HCT116 (cell line): ENCODE measurements at regions not wholly inside any gene's neighbourhood (a gene's known extent, or its start where the extent isn't known, plus 50 kb on each side); places are given as distances from the start of the nearest gene placed in this dataset.

Experiments
- ATAC-seq: fragments of 200-7000 bp; cut with Tn5 transposase; 2 replicates; pipeline ENCODE4 v1.9.1; 2020; ENCODE audit warnings: mild to moderate bottlenecking, moderate library complexity
- BruUV-seq: library from RNA; stranded (reverse); fragments of 400-500 nt; replicated peaks from 2 replicates; lab custom pipeline; 2021; lab: Mats Ljungman, UMichigan
- CTCF ChIA-PET: fragments of 300-600 bp; sonication (Branson Sonifier 250); formaldehyde crosslinking; loops from one replicate; lab custom pipeline; 2021; ENCODE audit warnings: antibody characterized with exemption; lab: Charles Lee
- POLR2A ChIA-PET: fragments of 300-600, 350-600 bp; sonication (Branson Sonifier 250); formaldehyde crosslinking; loops from one replicate; lab custom pipeline; 2021; ENCODE audit warnings: antibody characterized with exemption; lab: Charles Lee
- RAD21 ChIA-PET, 2 experiments: fragments of 300-600 bp; sonication (Branson Sonifier 250); formaldehyde crosslinking; loops; one replicate each; lab custom pipeline; 2023; ENCODE audit warnings: low total read pairs in 2 of 2; ENCODE audit not compliant: uncharacterized antibody in 2 of 2, unreplicated experiment in 2 of 2, low non-redundant PET in 1 of 2; lab: Charles Lee
- DNase-seq: peaks from one replicate; pipeline ENCODE4 v3.0.0-alpha.2; 2010; ENCODE audit warnings: low read depth, low spot score
- H2AFZ ChIP-seq: fragments of 200-600 bp; shearing (Covaris generic), sonication (generic); 2 replicates; pipeline ENCODE4 v1.6.1; 2017; ENCODE audit warnings: low read depth, mixed run types, mixed read lengths, antibody characterized with exemption, low read length; ENCODE audit not compliant: poor library complexity, severe bottlenecking
- H3K27ac ChIP-seq: 2 replicates; pipeline ENCODE4 v1.5.1; 2012; ENCODE audit warnings: low read depth, low read length
- H3K27me3 ChIP-seq: fragments of 200-600 bp; sonication (generic); 2 replicates; pipeline ENCODE4 v1.6.1; 2016; ENCODE audit warnings: mixed run types, low read length, mixed read lengths; ENCODE audit not compliant: insufficient read depth
- H3K36me3 ChIP-seq, 2 experiments: fragments of 200-500 bp in 1 of 2; fragments of 200-600 bp in 1 of 2; sonication (Bioruptor generic) in 1 of 2; sonication (generic) in 1 of 2; 2 replicates each; pipeline versions ENCODE4 v1.5.1 to v1.6.1; 2014 to 2016; ENCODE audit warnings: low read length in 2 of 2, inconsistent platforms in 1 of 2, mixed read lengths in 1 of 2, mixed run types in 1 of 2; ENCODE audit not compliant: insufficient read depth in 2 of 2, control insufficient read depth in 1 of 2
- H3K4me1 ChIP-seq, 2 experiments: fragments of 200-600 bp in 1 of 2; sonication (generic) in 1 of 2; 2 replicates each; pipeline versions ENCODE4 v1.5.1 to v1.6.1; 2012 to 2017; ENCODE audit warnings: low read length in 2 of 2, inconsistent platforms in 1 of 2, mild to moderate bottlenecking in 1 of 2, mixed read lengths in 1 of 2, mixed run types in 1 of 2, moderate library complexity in 1 of 2; ENCODE audit not compliant: insufficient read depth in 2 of 2, control insufficient read depth in 1 of 2
- H3K4me2 ChIP-seq: fragments of 200-600 bp; sonication (generic); 2 replicates; pipeline ENCODE4 v1.6.1; 2017; ENCODE audit warnings: mixed run types, low read length, mixed read lengths
- H3K4me3 ChIP-seq, 2 experiments: fragments of 200-600 bp in 1 of 2; sonication (generic) in 1 of 2; replicated peaks in 1 of 2; 2 replicates each; pipeline ENCODE4 v1.5.1; 2011 to 2016; ENCODE audit warnings: low read length in 2 of 2, control low read depth in 1 of 2, low read depth in 1 of 2, mild to moderate bottlenecking in 1 of 2, mixed read lengths in 1 of 2, mixed run types in 1 of 2
- H3K79me2 ChIP-seq: fragments of 200-600 bp; sonication (generic); 2 replicates; pipeline ENCODE4 v1.6.1; 2017; ENCODE audit warnings: mild to moderate bottlenecking, mixed run types, low read length, moderate library complexity, mixed read lengths; ENCODE audit not compliant: insufficient read depth
- H3K9ac ChIP-seq: fragments of 200-600 bp; sonication (generic); 2 replicates; pipeline ENCODE4 v1.6.1; 2016; ENCODE audit warnings: low read length, mixed read lengths
- H3K9me2 ChIP-seq: fragments of 200-600 bp; sonication (generic), shearing (Covaris generic); 2 replicates; pipeline ENCODE4 v1.6.1; 2017; ENCODE audit warnings: mixed run types, mild to moderate bottlenecking, moderate library complexity; ENCODE audit not compliant: insufficient read depth
- H3K9me3 ChIP-seq, 2 experiments: fragments of 200-500 bp in 1 of 2; fragments of 200-600 bp in 1 of 2; sonication (Bioruptor generic) in 1 of 2; sonication (generic) in 1 of 2; 2 replicates each; pipeline ENCODE4 v1.6.1; 2014 to 2017; ENCODE audit warnings: low read length in 2 of 2, mixed read lengths in 2 of 2, inconsistent platforms in 1 of 2, low read depth in 1 of 2, mild to moderate bottlenecking in 1 of 2, mixed run types in 1 of 2, moderate library complexity in 1 of 2; ENCODE audit not compliant: control insufficient read depth in 1 of 2, insufficient read depth in 1 of 2
- H4K20me1 ChIP-seq: fragments of 200-600 bp; sonication (generic), shearing (Covaris generic); 2 replicates; pipeline ENCODE4 v1.6.1; 2017; ENCODE audit warnings: mixed run types, mild to moderate bottlenecking, moderate library complexity; ENCODE audit not compliant: insufficient read depth
- CEBPB ChIP-seq: IDR thresholded peaks from 2 replicates; pipeline ENCODE4 v1.6.1; 2012; ENCODE audit warnings: low read depth
- EGR1 ChIP-seq: IDR thresholded peaks from 2 replicates; pipeline ENCODE4 v1.6.1; 2012; ENCODE audit warnings: low read depth
- EZH2 ChIP-seq: fragments of 200-600 bp; sonication (generic); IDR thresholded peaks from 2 replicates; pipeline ENCODE4 v1.6.1; 2017; ENCODE audit warnings: antibody characterized with exemption, mixed run types
- EZH2phosphoT487 ChIP-seq: fragments of 200-600 bp; IDR thresholded peaks from 2 replicates; pipeline ENCODE4 v1.6.1; 2018; ENCODE audit warnings: antibody characterized with exemption, borderline replicate concordance
- FOSL1 ChIP-seq: IDR thresholded peaks from 2 replicates; pipeline ENCODE4 v1.6.1; 2012; ENCODE audit warnings: low read depth
- JUND ChIP-seq: IDR thresholded peaks from 2 replicates; pipeline ENCODE4 v1.6.1; 2012
- POLR2A ChIP-seq: IDR thresholded peaks from 2 replicates; pipeline ENCODE4 v1.7.0; 2011; ENCODE audit warnings: borderline replicate concordance; ENCODE audit not compliant: insufficient read depth, insufficient read length; ENCODE audit errors: extremely low read depth
- POLR2AphosphoS5 ChIP-seq: IDR thresholded peaks from 2 replicates; pipeline ENCODE4 v1.6.1; 2011; ENCODE audit warnings: mild to moderate bottlenecking, low read depth, low read length, moderate library complexity
- RAD21 ChIP-seq: IDR thresholded peaks from 2 replicates; pipeline ENCODE4 v1.6.1; 2012; ENCODE audit warnings: low read depth, mild to moderate bottlenecking
- SIN3A ChIP-seq: IDR thresholded peaks from 2 replicates; pipeline ENCODE4 v1.6.1; 2012; ENCODE audit warnings: low read depth
- SRF ChIP-seq: IDR thresholded peaks from 2 replicates; pipeline ENCODE4 v1.6.1; 2012; ENCODE audit warnings: low read depth
- TCF7L2 ChIP-seq: IDR thresholded peaks from 2 replicates; pipeline ENCODE4 v1.7.0; 2011; ENCODE audit warnings: borderline replicate concordance, inconsistent platforms; ENCODE audit not compliant: insufficient read depth, insufficient read length; ENCODE audit errors: extremely low read depth
- YY1 ChIP-seq: IDR thresholded peaks from 2 replicates; pipeline ENCODE4 v1.6.1; 2011; ENCODE audit warnings: low read length, low read depth, moderate library complexity, mild to moderate bottlenecking; ENCODE audit not compliant: insufficient replicate concordance; ENCODE audit errors: extremely low read depth
- ZNF274 ChIP-seq: fragments of 200-500 bp; sonication (Bioruptor generic); IDR thresholded peaks from 2 replicates; pipeline ENCODE4 v1.6.1; 2014; ENCODE audit warnings: mild to moderate bottlenecking, low read depth, low read length, inconsistent platforms
- intact Hi-C: fragments of 100-400 bp; cut with micrococcal nuclease; formaldehyde crosslinking; loops from 2 replicates; pipeline ENCODE4 v1.10.0; 2022
- TF ChIP-seq, protein P1 (sequence below): IDR thresholded peaks from 2 replicates; pipeline ENCODE4 v1.6.1; 2012; ENCODE audit warnings: low read depth
- TF ChIP-seq, protein P2 (sequence below): IDR thresholded peaks from 2 replicates; pipeline ENCODE4 v1.6.1; 2012

DNA sequence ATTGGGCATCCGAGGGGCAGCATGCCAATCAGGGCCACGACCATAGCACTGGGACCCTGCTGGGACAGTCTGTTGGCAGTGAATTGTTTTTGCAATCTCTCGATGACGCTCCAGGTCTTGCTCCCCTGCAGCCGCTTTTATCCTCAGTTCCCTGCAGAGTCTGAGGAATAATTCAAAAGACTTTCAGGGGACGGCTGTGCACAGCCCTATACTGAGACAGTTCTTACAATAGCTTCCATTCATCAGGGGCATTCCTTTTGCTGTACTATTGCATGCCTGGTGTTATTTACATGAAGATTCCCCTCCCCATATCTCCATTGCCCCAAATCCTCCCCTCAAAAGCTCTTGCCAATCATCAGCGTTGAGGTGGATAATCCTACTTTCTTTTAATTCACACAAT lies 163.3 kb upstream of the WWC1 start:
- BruUV-seq = no TSS peak
- peaks cover 62% of the 10 kb centered on the region for H3K27me3 ChIP-seq
- no peak overlapping the region for H3K4me2 ChIP-seq
- H3K79me2 ChIP-seq = no peaks in the 10 kb centered on the region
- no peaks in the 10 kb centered on the region for H3K36me3 ChIP-seq
- POLR2A ChIA-PET = no interaction called here
- intact Hi-C loops = no loop called here
- H3K9me2 ChIP-seq = no peaks in the 10 kb centered on the region
- TF ChIP-seq JUND = no peak
- no peak for TF ChIP-seq RAD21
- TF ChIP-seq YY1 = no peak
- no peak for TF ChIP-seq ZNF274
- no peak for TF ChIP-seq CEBPB
- no peak for TF ChIP-seq EZH2
- no peak for TF ChIP-seq EZH2phosphoT487
- TF ChIP-seq TCF7L2 = no peak
- no peak for TF ChIP-seq POLR2A
- no peak for TF ChIP-seq SRF
- TF ChIP-seq FOSL1 = no peak
- no peak for TF ChIP-seq POLR2AphosphoS5
- no peak for TF ChIP-seq SIN3A
- TF ChIP-seq, protein P1, sequence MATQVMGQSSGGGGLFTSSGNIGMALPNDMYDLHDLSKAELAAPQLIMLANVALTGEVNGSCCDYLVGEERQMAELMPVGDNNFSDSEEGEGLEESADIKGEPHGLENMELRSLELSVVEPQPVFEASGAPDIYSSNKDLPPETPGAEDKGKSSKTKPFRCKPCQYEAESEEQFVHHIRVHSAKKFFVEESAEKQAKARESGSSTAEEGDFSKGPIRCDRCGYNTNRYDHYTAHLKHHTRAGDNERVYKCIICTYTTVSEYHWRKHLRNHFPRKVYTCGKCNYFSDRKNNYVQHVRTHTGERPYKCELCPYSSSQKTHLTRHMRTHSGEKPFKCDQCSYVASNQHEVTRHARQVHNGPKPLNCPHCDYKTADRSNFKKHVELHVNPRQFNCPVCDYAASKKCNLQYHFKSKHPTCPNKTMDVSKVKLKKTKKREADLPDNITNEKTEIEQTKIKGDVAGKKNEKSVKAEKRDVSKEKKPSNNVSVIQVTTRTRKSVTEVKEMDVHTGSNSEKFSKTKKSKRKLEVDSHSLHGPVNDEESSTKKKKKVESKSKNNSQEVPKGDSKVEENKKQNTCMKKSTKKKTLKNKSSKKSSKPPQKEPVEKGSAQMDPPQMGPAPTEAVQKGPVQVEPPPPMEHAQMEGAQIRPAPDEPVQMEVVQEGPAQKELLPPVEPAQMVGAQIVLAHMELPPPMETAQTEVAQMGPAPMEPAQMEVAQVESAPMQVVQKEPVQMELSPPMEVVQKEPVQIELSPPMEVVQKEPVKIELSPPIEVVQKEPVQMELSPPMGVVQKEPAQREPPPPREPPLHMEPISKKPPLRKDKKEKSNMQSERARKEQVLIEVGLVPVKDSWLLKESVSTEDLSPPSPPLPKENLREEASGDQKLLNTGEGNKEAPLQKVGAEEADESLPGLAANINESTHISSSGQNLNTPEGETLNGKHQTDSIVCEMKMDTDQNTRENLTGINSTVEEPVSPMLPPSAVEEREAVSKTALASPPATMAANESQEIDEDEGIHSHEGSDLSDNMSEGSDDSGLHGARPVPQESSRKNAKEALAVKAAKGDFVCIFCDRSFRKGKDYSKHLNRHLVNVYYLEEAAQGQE = no peak
- TF ChIP-seq, protein P2, sequence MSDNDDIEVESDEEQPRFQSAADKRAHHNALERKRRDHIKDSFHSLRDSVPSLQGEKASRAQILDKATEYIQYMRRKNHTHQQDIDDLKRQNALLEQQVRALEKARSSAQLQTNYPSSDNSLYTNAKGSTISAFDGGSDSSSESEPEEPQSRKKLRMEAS = no peak
- TF ChIP-seq EGR1 = no peak
- TF ChIP-seq, all 23 proteins: peak for 0
- Histone ChIP-seq H3K9me3 (no peaks in the 10 kb centered on the region), H2AFZ (no peak overlapping the region), H3K4me1 (no peaks in the 10 kb centered on the region), H3K4me3 (no peak overlapping the region), H3K27ac (no peak overlapping the region), H4K20me1 (no peaks in the 10 kb centered on the region), H3K9ac (no peak overlapping the region)
- CTCF ChIA-PET = no interaction called here
- no peak for ATAC-seq
- DNase-seq = no peak
- RAD21 ChIA-PET = no interaction called here
